ENCODE measurements at regions not wholly inside any gene's neighbourhood (a gene's known extent, or its start where the extent isn't known, plus 50 kb on each side); places are given as distances from the start of the nearest gene placed in this dataset.
A peak's percentile ranks its signal among the peaks of the same experiment; 100 is the strongest.
"Not testable (repeated sequence)": the region's sequence is repeated elsewhere in the genome, so short reads cannot be mapped to it uniquely, and the experiment has no call there.

DNA sequence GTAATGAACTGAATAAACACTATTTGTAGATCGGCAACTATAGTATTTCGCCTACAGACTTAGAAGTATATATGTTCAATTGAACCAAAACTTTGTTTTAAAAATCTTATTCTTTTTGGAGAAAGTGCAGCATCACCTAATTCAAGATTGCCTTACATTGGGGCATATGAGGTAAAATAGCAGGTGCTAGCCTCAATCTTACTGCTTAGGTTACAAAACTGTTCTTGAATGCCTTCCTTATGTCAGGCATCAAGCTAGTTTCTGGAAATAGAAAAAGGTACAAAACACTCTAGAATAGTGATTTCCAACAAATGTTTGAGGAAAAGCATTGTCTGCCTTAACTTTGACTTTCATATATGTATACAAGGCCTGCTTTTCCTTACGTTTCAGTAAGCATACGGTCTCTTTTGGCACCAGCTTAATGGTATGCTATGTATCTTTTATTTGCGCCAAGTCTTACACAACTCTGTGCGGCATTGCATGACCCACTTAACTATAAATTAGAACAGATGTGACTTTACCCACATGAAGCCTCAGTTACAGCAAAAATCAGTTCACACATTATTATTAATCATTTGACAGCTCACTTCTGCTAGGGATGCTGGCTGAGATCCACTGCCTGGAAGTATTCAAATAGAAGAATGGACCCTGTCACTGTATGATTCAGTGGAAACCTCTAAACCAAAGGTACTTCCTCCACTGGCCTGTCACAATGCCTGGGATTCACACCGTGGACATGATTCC, 174.1 kb downstream of the PRELID2 start:
- TF ChIP-seq CTCF (IDR thresholded peaks at IDR 0.05; ENCODE audit: low read depth, low read length) = no peak
- peak; percentile 24 for DNase-seq (ENCODE audit: extremely low read depth, low read depth)

DNA sequence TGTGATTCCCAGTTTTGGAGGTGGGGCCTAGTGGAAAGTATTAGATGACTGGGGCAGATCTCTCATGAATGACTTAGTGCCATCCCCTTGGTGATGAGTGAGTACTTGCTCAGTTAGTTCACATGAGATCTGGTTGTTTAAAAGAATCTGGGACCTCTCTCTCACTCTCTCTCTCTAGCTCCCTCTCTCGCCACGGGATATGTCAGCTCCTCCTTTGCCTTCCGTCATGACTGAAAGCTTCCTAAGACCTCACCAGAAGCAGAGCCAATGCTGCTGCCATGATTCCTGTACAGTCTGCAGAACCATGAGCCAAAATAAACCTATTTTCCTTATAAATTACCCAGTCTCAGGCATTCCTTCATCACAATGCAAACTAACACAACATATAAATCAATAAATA, 176.7 kb downstream of the PRELID2 start:
- DNase-seq (ENCODE audit: extremely low read depth, low read depth) = no peak
- TF ChIP-seq CTCF (IDR thresholded peaks at IDR 0.05; ENCODE audit: low read depth, low read length) = no peak

- DNase-seq (ENCODE audit: extremely low read depth, low read depth) = not testable (repeated sequence)
Measured at GRCh38 chr5:145652700-145653099, 182.4 kb downstream of the PRELID2 start.

DNA sequence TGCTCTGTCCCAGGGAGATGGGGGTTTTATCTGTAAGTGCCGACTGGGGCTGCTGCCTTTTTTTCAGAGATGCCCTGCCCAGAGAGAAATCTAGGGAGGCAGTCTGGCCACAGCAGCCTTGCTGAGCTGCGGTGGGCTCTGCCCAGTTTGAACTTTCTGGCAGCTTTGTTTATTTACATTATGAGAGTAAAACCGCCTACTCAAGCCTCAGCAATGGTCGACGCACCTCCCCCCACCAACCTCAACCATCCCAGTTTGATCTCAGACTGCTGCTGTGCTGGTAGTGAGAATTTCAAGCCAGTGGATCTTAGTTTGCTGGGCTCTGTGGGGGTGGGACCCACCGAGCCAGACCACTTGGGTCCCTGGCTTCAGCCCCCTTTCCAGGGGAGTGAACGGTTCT, 188.0 kb downstream of the PRELID2 start:
- not testable (repeated sequence) for DNase-seq (ENCODE audit: extremely low read depth, low read depth)

DNA sequence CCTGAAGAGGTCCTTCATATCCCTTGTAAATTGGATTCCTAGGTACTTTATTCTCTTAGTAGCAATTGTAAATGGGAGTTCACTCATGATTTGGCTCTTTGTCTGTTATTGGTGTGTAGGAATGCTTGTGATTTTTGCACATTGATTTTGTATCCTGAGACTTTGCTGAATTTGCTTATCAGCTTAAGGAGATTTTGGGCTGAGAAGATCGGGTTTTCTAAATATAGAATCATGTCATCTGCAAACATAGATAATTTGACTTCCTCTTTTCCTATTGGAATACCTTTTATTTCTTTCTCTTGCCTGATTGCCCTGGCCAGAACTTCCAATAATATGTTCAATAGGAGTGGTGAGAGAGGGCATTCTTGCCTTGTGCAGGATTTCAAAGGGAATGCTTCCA, 191.9 kb downstream of the PRELID2 start:
- not testable (repeated sequence) for DNase-seq (ENCODE audit: extremely low read depth, low read depth)

DNA sequence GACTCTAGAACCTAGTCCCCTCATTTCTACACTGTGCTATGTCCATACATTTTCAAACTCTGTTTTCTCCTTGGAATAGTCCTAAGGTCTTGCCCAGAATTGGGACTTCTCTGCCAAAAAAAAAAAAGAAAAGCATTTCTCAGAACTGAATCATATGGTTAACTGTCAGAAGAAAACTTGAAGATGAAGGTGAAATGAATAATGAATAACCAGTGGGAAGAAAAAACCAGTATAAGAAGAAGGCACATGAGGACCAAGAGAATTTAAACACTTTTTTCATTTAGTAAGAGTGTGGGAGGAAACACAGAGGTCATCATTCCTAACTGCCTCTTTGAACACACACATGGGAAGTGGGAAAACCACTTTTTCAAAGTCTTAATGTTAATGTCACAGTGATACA, 197.7 kb downstream of the PRELID2 start:
- TF ChIP-seq CTCF (IDR thresholded peaks at IDR 0.05; ENCODE audit: low read depth, low read length) = no peak
- DNase-seq (ENCODE audit: extremely low read depth, low read depth) = no peak

- DNase-seq (ENCODE audit: extremely low read depth, low read depth) = no peak
- no peak for TF ChIP-seq CTCF (IDR thresholded peaks at IDR 0.05; ENCODE audit: low read depth, low read length)
Measured at GRCh38 chr5:145636371-145636770, 198.8 kb downstream of the PRELID2 start.

DNA sequence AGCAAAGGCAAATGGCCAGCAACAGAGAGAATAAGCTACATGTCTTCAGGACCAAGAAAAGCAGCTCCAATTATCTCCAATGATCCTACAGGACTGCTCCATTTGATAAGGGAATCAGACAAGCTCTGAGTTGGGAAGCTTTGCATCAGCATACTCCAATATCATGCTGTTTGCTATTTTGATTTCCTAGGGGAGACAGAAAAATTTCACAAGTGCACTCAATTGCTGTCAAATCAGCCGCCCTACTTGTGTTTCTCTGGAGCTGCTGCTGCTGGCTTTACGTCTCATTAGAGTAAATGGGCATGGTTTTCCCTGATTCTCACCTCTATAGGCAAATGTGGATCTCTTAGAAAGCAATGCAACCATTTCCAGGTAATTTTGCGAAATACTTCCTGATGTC, 201.7 kb downstream of the PRELID2 start:
- no peak for DNase-seq (ENCODE audit: extremely low read depth, low read depth)
- no peak for TF ChIP-seq CTCF (IDR thresholded peaks at IDR 0.05; ENCODE audit: low read depth, low read length)

- TF ChIP-seq CTCF (IDR thresholded peaks at IDR 0.05; ENCODE audit: low read depth, low read length) = no peak
- no peak for DNase-seq (ENCODE audit: extremely low read depth, low read depth)
Measured at GRCh38 chr5:145632701-145633100, 202.4 kb downstream of the PRELID2 start.

All from AG09319 (cell line).